ENCODE measurements at regions not wholly inside any gene's neighbourhood (a gene's known extent, or its start where the extent isn't known, plus 50 kb on each side); places are given as distances from the start of the nearest gene placed in this dataset.
A peak's percentile ranks its signal among the peaks of the same experiment; 100 is the strongest.

GRCh38 chr11:70737816-70738630, 339.7 kb downstream of the CTTN start:
- Histone ChIP-seq H3K9me3 (ENCODE audit: control insufficient read depth, insufficient read depth, low read depth, low read length) (no peaks in the 10 kb centered on the region), H3K9ac (ENCODE audit: low read length) (no peak overlapping the region), H3K36me3 (ENCODE audit: control insufficient read depth, insufficient read depth, low read length) (no peaks in the 10 kb centered on the region), H3K4me1 (ENCODE audit: control insufficient read depth, insufficient read depth, low read length) (peaks cover 17% of the 10 kb centered on the region), H3K27me3 (ENCODE audit: control insufficient read depth, insufficient read depth, low read length) (no peaks in the 10 kb centered on the region), H3K27ac (ENCODE audit: low read depth, low read length) (no peak overlapping the region), H3K4me3 (ENCODE audit: low read depth, low read length) (no peak overlapping the region)

GRCh38 chr11:70738661-70739060, 340.3 kb downstream of the CTTN start:
- H3K4me3 ChIP-seq (ENCODE audit: low read depth, low read length), result no peak overlapping the region
- no peaks in the 10 kb centered on the region for H3K9me3 ChIP-seq (ENCODE audit: control insufficient read depth, insufficient read depth, low read depth, low read length)
- no peak overlapping the region for H3K27ac ChIP-seq (ENCODE audit: low read depth, low read length)
- no peaks in the 10 kb centered on the region for H3K27me3 ChIP-seq (ENCODE audit: control insufficient read depth, insufficient read depth, low read length)
- H3K9ac ChIP-seq (ENCODE audit: low read length), result no peak overlapping the region
- H3K4me1 ChIP-seq (ENCODE audit: control insufficient read depth, insufficient read depth, low read length), result peaks cover 21% of the 10 kb centered on the region
- H3K36me3 ChIP-seq (ENCODE audit: control insufficient read depth, insufficient read depth, low read length), result no peaks in the 10 kb centered on the region

GRCh38 chr11:70739091-70739490, 340.8 kb downstream of the CTTN start:
- Histone ChIP-seq H3K9me3 (ENCODE audit: control insufficient read depth, insufficient read depth, low read depth, low read length) (no peaks in the 10 kb centered on the region), H3K4me1 (ENCODE audit: control insufficient read depth, insufficient read depth, low read length) (peaks cover 26% of the 10 kb centered on the region), H3K36me3 (ENCODE audit: control insufficient read depth, insufficient read depth, low read length) (no peaks in the 10 kb centered on the region), H3K27ac (ENCODE audit: low read depth, low read length) (no peak overlapping the region), H3K9ac (ENCODE audit: low read length) (no peak overlapping the region), H3K4me3 (ENCODE audit: low read depth, low read length) (no peak overlapping the region), H3K27me3 (ENCODE audit: control insufficient read depth, insufficient read depth, low read length) (no peaks in the 10 kb centered on the region)

GRCh38 chr11:70739811-70740487, 341.6 kb downstream of the CTTN start:
- Histone ChIP-seq H3K27ac (ENCODE audit: low read depth, low read length) (no peak overlapping the region), H3K4me3 (ENCODE audit: low read depth, low read length) (no peak overlapping the region), H3K9ac (ENCODE audit: low read length) (no peak overlapping the region), H3K9me3 (ENCODE audit: control insufficient read depth, insufficient read depth, low read depth, low read length) (no peaks in the 10 kb centered on the region), H3K27me3 (ENCODE audit: control insufficient read depth, insufficient read depth, low read length) (no peaks in the 10 kb centered on the region), H3K4me1 (ENCODE audit: control insufficient read depth, insufficient read depth, low read length) (peaks cover 34% of the 10 kb centered on the region), H3K36me3 (ENCODE audit: control insufficient read depth, insufficient read depth, low read length) (no peaks in the 10 kb centered on the region)

- Histone ChIP-seq H3K9me3 (ENCODE audit: control insufficient read depth, insufficient read depth, low read depth, low read length) (no peaks in the 10 kb centered on the region), H3K27me3 (ENCODE audit: control insufficient read depth, insufficient read depth, low read length) (no peaks in the 10 kb centered on the region), H3K36me3 (ENCODE audit: control insufficient read depth, insufficient read depth, low read length) (no peaks in the 10 kb centered on the region), H3K4me3 (ENCODE audit: low read depth, low read length) (no peak overlapping the region), H3K4me1 (ENCODE audit: control insufficient read depth, insufficient read depth, low read length) (peaks cover 40% of the 10 kb centered on the region), H3K27ac (ENCODE audit: low read depth, low read length) (no peak overlapping the region), H3K9ac (ENCODE audit: low read length) (no peak overlapping the region)
These were observed 342.1 kb downstream of the CTTN start for GRCh38 chr11:70740488-70740851.

GRCh38 chr11:70741085-70741484, 342.8 kb downstream of the CTTN start:
- Histone ChIP-seq H3K4me1 (ENCODE audit: control insufficient read depth, insufficient read depth, low read length) (peaks cover 41% of the 10 kb centered on the region), H3K4me3 (ENCODE audit: low read depth, low read length) (no peak overlapping the region), H3K9me3 (ENCODE audit: control insufficient read depth, insufficient read depth, low read depth, low read length) (no peaks in the 10 kb centered on the region), H3K27ac (ENCODE audit: low read depth, low read length) (no peak overlapping the region), H3K9ac (ENCODE audit: low read length) (no peak overlapping the region), H3K36me3 (ENCODE audit: control insufficient read depth, insufficient read depth, low read length) (no peaks in the 10 kb centered on the region), H3K27me3 (ENCODE audit: control insufficient read depth, insufficient read depth, low read length) (no peaks in the 10 kb centered on the region)

GRCh38 chr11:70742553-70743291, 344.4 kb downstream of the CTTN start:
- Histone ChIP-seq H3K4me1 (ENCODE audit: control insufficient read depth, insufficient read depth, low read length) (peaks cover 41% of the 10 kb centered on the region), H3K27me3 (ENCODE audit: control insufficient read depth, insufficient read depth, low read length) (no peaks in the 10 kb centered on the region), H3K36me3 (ENCODE audit: control insufficient read depth, insufficient read depth, low read length) (no peaks in the 10 kb centered on the region), H3K4me3 (ENCODE audit: low read depth, low read length) (0 out of 2 replicates have a peak overlapping the region, but pooled peaks have one; percentile 6), H3K9me3 (ENCODE audit: control insufficient read depth, insufficient read depth, low read depth, low read length) (no peaks in the 10 kb centered on the region), H3K9ac (ENCODE audit: low read length) (no peak overlapping the region), H3K27ac (ENCODE audit: low read depth, low read length) (no peak overlapping the region)

GRCh38 chr11:70743329-70743728, 345.0 kb downstream of the CTTN start:
- Histone ChIP-seq H3K27ac (ENCODE audit: low read depth, low read length) (no peak overlapping the region), H3K36me3 (ENCODE audit: control insufficient read depth, insufficient read depth, low read length) (no peaks in the 10 kb centered on the region), H3K4me1 (ENCODE audit: control insufficient read depth, insufficient read depth, low read length) (peaks cover 41% of the 10 kb centered on the region), H3K4me3 (ENCODE audit: low read depth, low read length) (no peak overlapping the region), H3K9ac (ENCODE audit: low read length) (no peak overlapping the region), H3K9me3 (ENCODE audit: control insufficient read depth, insufficient read depth, low read depth, low read length) (no peaks in the 10 kb centered on the region), H3K27me3 (ENCODE audit: control insufficient read depth, insufficient read depth, low read length) (no peaks in the 10 kb centered on the region)

GRCh38 chr11:70743941-70744351, 345.6 kb downstream of the CTTN start:
- Histone ChIP-seq H3K9me3 (ENCODE audit: control insufficient read depth, insufficient read depth, low read depth, low read length) (no peaks in the 10 kb centered on the region), H3K27me3 (ENCODE audit: control insufficient read depth, insufficient read depth, low read length) (no peaks in the 10 kb centered on the region)

GRCh38 chr11:70744396-70745185, 346.3 kb downstream of the CTTN start:
- Histone ChIP-seq H3K36me3 (ENCODE audit: control insufficient read depth, insufficient read depth, low read length) (no peaks in the 10 kb centered on the region), H3K4me3 (ENCODE audit: low read depth, low read length) (no peak overlapping the region), H3K4me1 (ENCODE audit: control insufficient read depth, insufficient read depth, low read length) (peaks cover 41% of the 10 kb centered on the region), H3K27me3 (ENCODE audit: control insufficient read depth, insufficient read depth, low read length) (no peaks in the 10 kb centered on the region), H3K9ac (ENCODE audit: low read length) (no peak overlapping the region), H3K27ac (ENCODE audit: low read depth, low read length) (no peak overlapping the region), H3K9me3 (ENCODE audit: control insufficient read depth, insufficient read depth, low read depth, low read length) (peaks cover 5% of the 10 kb centered on the region; the same call in 1 of the 2 replicates)

More at GRCh38 chr11:70743941-70744351, 345.6 kb downstream of the CTTN start:
- no peak overlapping the region for H3K4me3 ChIP-seq (ENCODE audit: low read depth, low read length)
- H3K4me1 ChIP-seq (ENCODE audit: control insufficient read depth, insufficient read depth, low read length), result peaks cover 41% of the 10 kb centered on the region
- H3K27ac ChIP-seq (ENCODE audit: low read depth, low read length), result no peak overlapping the region
- H3K9ac ChIP-seq (ENCODE audit: low read length), result no peak overlapping the region
- H3K36me3 ChIP-seq (ENCODE audit: control insufficient read depth, insufficient read depth, low read length), result no peaks in the 10 kb centered on the region

All from HUES6 (cell line).